Psoas muscle (tissue), 7 donors: ENCODE measurements at regions not wholly inside any gene's neighbourhood (a gene's known extent, or its start where the extent isn't known, plus 50 kb on each side); places are given as distances from the start of the nearest gene placed in this dataset.

Source experiments
- ATAC-seq, 4 donors: fragments of 200-7000 bp; cut with Tn5 transposase; one replicate each; pipeline ENCODE4 v1.9.1; 2020; ENCODE audit warnings: moderate library complexity in 3 of 4, mild to moderate bottlenecking in 2 of 4
- DNase-seq, 2 donors: peaks; one replicate each; pipeline ENCODE4 v3.0.0-alpha.2; 2020
- H3K27ac ChIP-seq: fragments of 200-600 bp; one replicate; pipeline ENCODE4 v1.8.0; 2022
- H3K27me3 ChIP-seq, 3 donors: fragments of 200-600 bp in 1 of 3; one replicate each; pipeline versions ENCODE4 v1.6.1 to v1.8.0; 2013 to 2022; ENCODE audit warnings: low read length in 2 of 3, mild to moderate bottlenecking in 2 of 3, moderate library complexity in 1 of 3; ENCODE audit not compliant: insufficient read depth in 3 of 3
- H3K36me3 ChIP-seq, 2 donors: fragments of 200-600 bp in 1 of 2; one replicate each; pipeline versions ENCODE4 v1.6.1 to v1.8.0; 2013 to 2022; ENCODE audit warnings: low read depth in 1 of 2, mild to moderate bottlenecking in 1 of 2, moderate library complexity in 1 of 2; ENCODE audit not compliant: insufficient read depth in 1 of 2
- H3K4me1 ChIP-seq: fragments of 200-600 bp; one replicate; pipeline ENCODE4 v1.8.0; 2022
- H3K4me3 ChIP-seq: fragments of 200-600 bp; one replicate; pipeline ENCODE4 v1.8.0; 2022; ENCODE audit warnings: mild to moderate bottlenecking
- H3K9me3 ChIP-seq: fragments of 200-600 bp; one replicate; pipeline ENCODE4 v1.8.0; 2022
- CTCF ChIP-seq: fragments of 200-600 bp; IDR thresholded peaks from one replicate; pipeline ENCODE4 v1.8.0; 2022; ENCODE audit warnings: antibody characterized with exemption
- WGBS, 3 donors: extraction: QIAGEN DNeasy Blood & Tissue Kit; methylation state at CpG; one replicate each; pipeline versions ENCODE4 v1.1.6 to v1.1.7; 2013; 5-methylcytosine and 5-hydroxymethylcytosine counted together
- intact Hi-C, 2 donors: fragments of 100-400 bp; cut with DNase I; formaldehyde crosslinking; loops; one replicate each; pipeline versions ENCODE4 v1.11.0 to v1.14.2; 2022
- donor health status: healthy with polysubstance abuse.
- donor health status: DM: no; HTN: no; CAD: no; lungs with moderate emphysema.
- donor health status: Bipolar disorder and iron deficiency.
- donor health status: healthy.
- donor health status: DM: yes; HTN: yes; CAD: no.
- donor health status: DM: no; HTN: no; CAD: no.
- donor health status: DM: yes; HTN: yes; CAD: no.

DNA sequence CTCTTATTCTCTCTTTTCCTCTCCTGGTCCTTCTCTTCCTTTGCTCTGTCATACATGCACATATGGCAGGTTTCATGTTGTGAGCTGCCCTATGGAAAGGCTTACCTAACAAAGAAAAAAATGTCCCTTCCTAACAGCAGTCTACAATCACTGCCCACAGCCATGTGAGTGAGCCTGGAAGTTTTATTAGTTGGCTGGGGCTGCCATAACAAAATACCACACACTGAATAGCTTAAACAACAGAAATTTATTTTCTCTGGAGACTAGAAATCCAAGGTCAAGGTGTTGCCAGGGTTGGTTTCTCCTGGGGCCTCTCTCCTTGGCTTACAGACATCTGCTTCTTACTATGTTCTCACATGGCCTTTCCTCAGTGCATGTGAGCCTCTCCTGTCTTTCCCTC is 142.1 kb downstream of the TRIB2 start:
- Histone ChIP-seq H3K27ac (no peak overlapping the region), H3K4me1 (no peaks in the 10 kb centered on the region), H3K4me3 (no peak overlapping the region), H3K9me3 (no peaks in the 10 kb centered on the region), H3K27me3 (no peaks in the 10 kb centered on the region), H3K36me3 (no peaks in the 10 kb centered on the region)
- no peak for TF ChIP-seq CTCF
- ATAC-seq (no peak), DNase-seq (no peak)
- intact Hi-C loops: no loop called here

DNA sequence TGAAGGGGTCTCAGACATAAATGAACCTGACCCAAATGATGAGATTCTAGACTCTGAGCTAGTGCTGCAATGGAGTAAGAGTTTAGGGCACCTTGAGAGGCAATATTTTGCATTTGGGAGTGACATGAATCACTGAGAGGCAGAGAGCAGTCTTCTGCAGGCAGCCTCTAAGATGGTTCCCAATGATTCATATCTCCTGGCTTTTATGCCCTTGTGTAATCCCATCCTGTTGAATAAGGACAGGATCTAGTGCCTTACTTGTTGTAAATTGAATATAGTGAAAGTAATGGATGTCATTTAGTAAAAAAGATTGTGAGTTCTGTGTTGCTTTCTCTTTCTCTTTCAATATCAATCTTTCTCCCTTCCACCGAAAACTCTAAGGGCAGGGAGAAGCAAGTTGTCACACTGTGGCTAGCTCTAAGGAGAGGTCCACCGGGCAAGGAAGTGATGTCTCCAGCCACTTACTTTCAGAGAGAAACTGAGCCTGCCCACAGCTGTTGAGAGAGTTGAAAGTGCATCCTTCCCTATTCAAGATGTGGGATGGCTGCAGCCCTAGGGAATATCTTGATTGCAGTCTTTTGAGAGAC is 144.7 kb downstream of the TRIB2 start:
- no peak for TF ChIP-seq CTCF
- H3K27me3 ChIP-seq: no peaks in the 10 kb centered on the region
- no peaks in the 10 kb centered on the region for H3K4me1 ChIP-seq
- H3K9me3 ChIP-seq: no peaks in the 10 kb centered on the region
- H3K4me3 ChIP-seq: no peak overlapping the region
- no peaks in the 10 kb centered on the region for H3K36me3 ChIP-seq
- WGBS, 3 donors: 72 to 79% (median 78%) methylated on average over 2 of the region's 2 CpGs
- ATAC-seq (peak in 2 of 4 donors; percentile 47 to 54), DNase-seq (no peak)
- H3K27ac ChIP-seq: no peak overlapping the region
- intact Hi-C loops: no loop called here

GRCh38 chr2:12862541-12862940 is 145.8 kb downstream of the TRIB2 start:
- no peak overlapping the region for H3K27ac ChIP-seq
- intact Hi-C loops: no loop called here
- H3K36me3 ChIP-seq: no peaks in the 10 kb centered on the region
- no peaks in the 10 kb centered on the region for H3K9me3 ChIP-seq
- no peak for TF ChIP-seq CTCF
- no peaks in the 10 kb centered on the region for H3K27me3 ChIP-seq
- DNase-seq (no peak), ATAC-seq (no peak)
- H3K4me1 ChIP-seq: no peaks in the 10 kb centered on the region
- no peak overlapping the region for H3K4me3 ChIP-seq

GRCh38 chr2:12863937-12864336 is 147.2 kb downstream of the TRIB2 start:
- Histone ChIP-seq H3K27ac (no peak overlapping the region), H3K9me3 (no peaks in the 10 kb centered on the region), H3K4me3 (no peak overlapping the region), H3K4me1 (no peaks in the 10 kb centered on the region), H3K36me3 (no peaks in the 10 kb centered on the region), H3K27me3 (no peaks in the 10 kb centered on the region)
- 87 to 94% (median 92%) methylated on average over 2 of the region's 2 CpGs for WGBS, 3 donors
- no peak for ATAC-seq
- DNase-seq: no peak
- intact Hi-C loops: no loop called here
- TF ChIP-seq CTCF: no peak

DNA sequence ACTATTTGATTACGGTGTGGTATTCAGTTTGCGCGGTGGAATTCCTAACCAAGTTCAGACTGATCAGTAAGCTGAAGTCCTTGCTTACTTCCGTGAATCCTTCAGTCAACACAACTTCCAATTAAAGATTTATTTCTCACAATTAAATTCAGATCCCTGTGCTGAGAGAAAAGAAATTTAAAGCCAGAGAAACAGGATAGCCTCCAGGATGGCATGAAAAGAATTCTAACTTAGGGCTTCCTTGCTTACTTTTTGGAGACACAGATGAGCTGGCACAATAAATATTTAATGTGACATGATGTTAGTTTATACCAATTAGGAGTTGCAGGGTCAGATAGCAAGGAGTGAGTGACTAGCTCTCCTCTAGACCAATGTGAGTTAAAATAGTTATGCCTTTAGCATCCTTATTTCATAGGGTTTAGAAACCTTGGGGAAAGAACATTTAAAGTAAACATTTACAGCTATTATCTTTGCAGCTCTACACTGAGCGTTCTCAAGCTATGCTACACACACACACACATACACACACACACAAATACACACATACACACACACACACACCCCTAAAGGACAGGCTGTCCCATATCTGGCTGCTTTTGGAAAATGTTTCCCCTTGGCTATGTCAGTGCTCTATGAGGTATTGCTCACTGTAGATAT is 151.0 kb downstream of the TRIB2 start:
- WGBS, 3 donors: 86 to 89% (median 87%) methylated on average over 5 of the region's 5 CpGs
- Histone ChIP-seq H3K27me3 (no peaks in the 10 kb centered on the region), H3K9me3 (no peaks in the 10 kb centered on the region), H3K36me3 (no peaks in the 10 kb centered on the region), H3K4me1 (no peaks in the 10 kb centered on the region), H3K27ac (no peak overlapping the region), H3K4me3 (no peak overlapping the region)
- intact Hi-C loops: no loop called here
- TF ChIP-seq CTCF: no peak
- no peak for DNase-seq
- no peak for ATAC-seq
